Right lobe of liver (tissue), 4 donors: ENCODE measurements at regions not wholly inside any gene's neighbourhood (a gene's known extent, or its start where the extent isn't known, plus 50 kb on each side); places are given as distances from the start of the nearest gene placed in this dataset.

Source experiments
- CTCF ChIP-seq, 4 donors: fragments of 200-600 bp in 3 of 4; fragments of 450-650 bp in 1 of 4; IDR thresholded peaks; one replicate each; pipeline versions ENCODE4 v1.5.1 to v1.8.0; 2016 to 2022; ENCODE audit warnings: antibody characterized with exemption in 4 of 4, mild to moderate bottlenecking in 2 of 4
- POLR2A ChIP-seq: fragments of 450-650 bp; IDR thresholded peaks from one replicate; pipeline ENCODE4 v1.6.1; 2017; ENCODE audit warnings: antibody characterized with exemption, mild to moderate bottlenecking
- donor health status: DM: no; HTN: no; CAD: no.
- donor health status: DM: no; HTN: no; CAD: no.
- donor health status: DM: no; HTN: yes; CAD: no.

- TF ChIP-seq CTCF (IDR thresholded peaks at IDR 0.05) (no peak), POLR2A (no peak)
Observed at GRCh38 chr1:238364214-238364892, 473.6 kb upstream of the ZP4 start.
